Psoas muscle (tissue), 7 donors: ENCODE measurements at regions not wholly inside any gene's neighbourhood (a gene's known extent, or its start where the extent isn't known, plus 50 kb on each side); places are given as distances from the start of the nearest gene placed in this dataset.
A peak's percentile ranks its signal among the peaks of the same experiment; 100 is the strongest.

Source experiments
- ATAC-seq, 4 donors: fragments of 200-7000 bp; cut with Tn5 transposase; one replicate each; pipeline ENCODE4 v1.9.1; 2020; ENCODE audit warnings: moderate library complexity in 3 of 4, mild to moderate bottlenecking in 2 of 4
- DNase-seq, 2 donors: peaks; one replicate each; pipeline ENCODE4 v3.0.0-alpha.2; 2020
- H3K27ac ChIP-seq: fragments of 200-600 bp; one replicate; pipeline ENCODE4 v1.8.0; 2022
- H3K27me3 ChIP-seq, 3 donors: fragments of 200-600 bp in 1 of 3; one replicate each; pipeline versions ENCODE4 v1.6.1 to v1.8.0; 2013 to 2022; ENCODE audit warnings: low read length in 2 of 3, mild to moderate bottlenecking in 2 of 3, moderate library complexity in 1 of 3; ENCODE audit not compliant: insufficient read depth in 3 of 3
- H3K36me3 ChIP-seq, 2 donors: fragments of 200-600 bp in 1 of 2; one replicate each; pipeline versions ENCODE4 v1.6.1 to v1.8.0; 2013 to 2022; ENCODE audit warnings: low read depth in 1 of 2, mild to moderate bottlenecking in 1 of 2, moderate library complexity in 1 of 2; ENCODE audit not compliant: insufficient read depth in 1 of 2
- H3K4me1 ChIP-seq: fragments of 200-600 bp; one replicate; pipeline ENCODE4 v1.8.0; 2022
- H3K4me3 ChIP-seq: fragments of 200-600 bp; one replicate; pipeline ENCODE4 v1.8.0; 2022; ENCODE audit warnings: mild to moderate bottlenecking
- H3K9me3 ChIP-seq: fragments of 200-600 bp; one replicate; pipeline ENCODE4 v1.8.0; 2022
- CTCF ChIP-seq: fragments of 200-600 bp; IDR thresholded peaks from one replicate; pipeline ENCODE4 v1.8.0; 2022; ENCODE audit warnings: antibody characterized with exemption
- WGBS, 3 donors: extraction: QIAGEN DNeasy Blood & Tissue Kit; methylation state at CpG; one replicate each; pipeline versions ENCODE4 v1.1.6 to v1.1.7; 2013; 5-methylcytosine and 5-hydroxymethylcytosine counted together
- intact Hi-C, 2 donors: fragments of 100-400 bp; cut with DNase I; formaldehyde crosslinking; loops; one replicate each; pipeline versions ENCODE4 v1.11.0 to v1.14.2; 2022
- donor health status: healthy with polysubstance abuse.
- donor health status: DM: no; HTN: no; CAD: no; lungs with moderate emphysema.
- donor health status: Bipolar disorder and iron deficiency.
- donor health status: healthy.
- donor health status: DM: yes; HTN: yes; CAD: no.
- donor health status: DM: no; HTN: no; CAD: no.
- donor health status: DM: yes; HTN: yes; CAD: no.

DNA sequence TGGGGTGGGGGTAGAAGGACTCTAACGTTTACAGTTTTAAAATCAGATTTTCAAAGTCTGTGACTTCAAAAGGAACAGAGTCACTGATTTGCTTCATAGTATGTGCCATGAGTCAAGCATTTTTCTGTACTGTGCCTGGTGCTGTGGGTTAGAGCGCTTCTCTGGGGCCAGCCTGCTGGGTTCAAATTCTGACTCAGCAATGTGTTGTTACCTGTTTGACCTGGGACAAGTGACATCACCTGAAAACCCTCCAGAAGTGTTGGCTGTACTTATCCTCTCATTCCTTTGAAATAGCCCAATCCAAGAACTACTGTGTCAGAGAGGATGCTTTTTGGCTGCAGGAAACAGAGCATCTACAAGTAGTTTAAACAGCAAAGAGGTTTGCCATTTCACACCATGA, 101.7 kb downstream of the LSM3 start:
- Histone ChIP-seq H3K27ac (no peak overlapping the region), H3K27me3 (no peaks in the 10 kb centered on the region), H3K4me1 (peaks cover 7% of the 10 kb centered on the region), H3K9me3 (no peaks in the 10 kb centered on the region), H3K36me3 (no peaks in the 10 kb centered on the region), H3K4me3 (no peak overlapping the region)
- WGBS, 3 donors: 67 to 79% (median 78%) methylated on average over 2 of the region's 2 CpGs
- TF ChIP-seq CTCF: no peak
- no peak for ATAC-seq
- no peak for DNase-seq
- intact Hi-C loops: loop anchor here in 1 of 2 donors (5.0 kb wide), 1 partner anchor 102 kb away; no protein-coding TSS in a partner anchor

GRCh38 chr3:14281053-14281452, 102.4 kb downstream of the LSM3 start:
- WGBS, 3 donors: 79 to 82% (median 80%) methylated on average over 3 of the region's 3 CpGs
- no peak for TF ChIP-seq CTCF
- H3K27me3 ChIP-seq: no peaks in the 10 kb centered on the region

DNA sequence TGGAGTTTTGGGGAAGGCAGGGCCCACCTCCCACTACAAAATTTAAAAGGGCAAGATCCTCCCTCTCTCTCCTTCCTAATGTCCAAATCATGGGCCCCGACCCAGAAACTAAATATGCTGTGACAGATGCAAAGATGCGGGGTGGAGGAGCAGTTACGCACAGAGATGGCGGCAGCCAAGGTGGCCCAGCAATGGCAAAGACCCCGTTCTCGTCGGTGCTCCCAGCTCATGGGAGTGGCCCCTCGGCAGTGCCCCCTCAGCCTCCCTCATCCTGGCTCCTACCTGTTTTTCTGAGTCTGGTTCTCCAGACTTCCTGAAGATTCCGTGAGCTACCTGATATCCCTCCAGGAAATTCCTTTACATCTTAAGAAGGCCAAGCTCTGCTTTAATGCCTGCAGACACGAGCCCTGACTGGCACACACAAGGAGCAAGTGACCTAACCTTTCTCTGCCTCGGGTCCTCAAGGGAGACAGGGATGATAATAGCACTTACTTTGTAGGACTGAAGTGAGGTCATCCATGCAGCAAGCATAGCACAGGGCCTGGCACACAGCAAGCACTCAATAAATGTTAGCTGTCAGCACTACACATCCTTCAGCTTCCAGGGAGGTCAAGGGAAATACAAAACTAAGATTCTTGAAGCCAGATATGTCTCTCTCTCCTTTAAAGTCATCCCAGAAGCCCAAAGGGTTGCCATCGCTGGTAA, 103.5 kb downstream of the LSM3 start:
- Histone ChIP-seq H3K36me3 (no peaks in the 10 kb centered on the region), H3K27ac (peak overlapping the region; percentile 23), H3K9me3 (no peaks in the 10 kb centered on the region), H3K27me3 (no peaks in the 10 kb centered on the region), H3K4me3 (no peak overlapping the region), H3K4me1 (peaks cover 25% of the 10 kb centered on the region)
- no peak for TF ChIP-seq CTCF
- ATAC-seq: peak; percentile 24 to 69 (median 52)
- 53 to 73% (median 61%) methylated on average over 12 of the region's 12 CpGs for WGBS, 3 donors
- intact Hi-C loops: loop anchor here in 1 of 2 donors (5.0 kb wide), 1 partner anchor 100 kb away; no protein-coding TSS in a partner anchor
- no peak for DNase-seq

More at GRCh38 chr3:14281053-14281452, 102.4 kb downstream of the LSM3 start:
- intact Hi-C loops: loop anchor here in 1 of 2 donors (5.0 kb wide), 1 partner anchor 101 kb away; no protein-coding TSS in a partner anchor
- ATAC-seq (no peak), DNase-seq (no peak)
- Histone ChIP-seq H3K4me1 (peaks cover 14% of the 10 kb centered on the region), H3K9me3 (no peaks in the 10 kb centered on the region), H3K27ac (no peak overlapping the region), H3K4me3 (no peak overlapping the region), H3K36me3 (no peaks in the 10 kb centered on the region)

- no peaks in the 10 kb centered on the region for H3K9me3 ChIP-seq
- 63 to 83% (median 63%) methylated on average over 6 of the region's 6 CpGs for WGBS, 3 donors
- H3K4me1 ChIP-seq: peaks cover 25% of the 10 kb centered on the region
- DNase-seq: no peak
- no peak for ATAC-seq
- no peaks in the 10 kb centered on the region for H3K27me3 ChIP-seq
- H3K4me3 ChIP-seq: no peak overlapping the region
- no peaks in the 10 kb centered on the region for H3K36me3 ChIP-seq
- intact Hi-C loops: loop anchor here in 1 of 2 donors (5.0 kb wide), 1 partner anchor 100 kb away; no protein-coding TSS in a partner anchor
- no peak for TF ChIP-seq CTCF
- peak overlapping the region; percentile 23 for H3K27ac ChIP-seq
Observed at GRCh38 chr3:14282706-14283075, 104.1 kb downstream of the LSM3 start.
